K562 (cell line): ENCODE measurements at regions not wholly inside any gene's neighbourhood (a gene's known extent, or its start where the extent isn't known, plus 50 kb on each side); places are given as distances from the start of the nearest gene placed in this dataset.

Experiments
- ATAC-seq: fragments of 200-7000 bp; cut with Tn5 transposase; 3 replicates; pipeline ENCODE4 v1.9.1; 2020; ENCODE audit warnings: moderate library complexity
- BruUV-seq: library from RNA; stranded (reverse); fragments of 400-500 nt; replicated peaks from 2 replicates; lab custom pipeline; 2021; lab: Mats Ljungman, UMichigan
- CTCF ChIA-PET: fragments of 300-600 bp; formaldehyde crosslinking; extraction: SDS; loops from one replicate; lab custom pipeline; 2021; ENCODE audit warnings: low intra/inter-chr PET ratio; lab: Yijun Ruan, JAX
- POLR2A ChIA-PET: fragments of 300-600, 350-650 bp; sonication (Branson Sonifier 250); formaldehyde crosslinking; extraction: SDS; loops from one replicate; lab custom pipeline; 2021; ENCODE audit warnings: antibody characterized with exemption, inconsistent platforms; lab: Yijun Ruan, JAX
- DNase-seq, 4 experiments: peaks; one replicate each; pipeline versions ENCODE4 v3.0.0 to v3.0.0-alpha.2; 2011 to 2018; ENCODE audit warnings: low spot score in 3 of 4, mixed read lengths in 3 of 4; ENCODE audit errors: extremely low read depth in 1 of 4
- FAIRE-seq: peaks from 2 replicates; lab custom pipeline; 2011; peaks lifted over from hg19 to GRCh38; lab: Jason Lieb, UNC
- H2AFZ ChIP-seq: 2 replicates; pipeline ENCODE4 v1.6.0; 2011; ENCODE audit warnings: low read depth, low read length, control low read depth, inconsistent platforms
- H3K27ac ChIP-seq: fragments of 200-600 bp; 3 replicates; pipeline ENCODE4 v1.8.0; 2011; ENCODE audit warnings: low read depth, mild to moderate bottlenecking, control low read depth, inconsistent platforms, low read length, moderate library complexity, mixed read lengths; ENCODE audit errors: extremely low read depth
- H3K27me3 ChIP-seq, 2 experiments: fragments of 300-600 bp in 1 of 2; 2 replicates in 1 of 2; 3 replicates in 1 of 2; pipeline versions ENCODE4 v1.6.0 to v1.8.0; 2011; ENCODE audit warnings: inconsistent platforms in 2 of 2, low read length in 2 of 2, mild to moderate bottlenecking in 1 of 2, mixed read lengths in 1 of 2, moderate library complexity in 1 of 2; ENCODE audit not compliant: control insufficient read depth in 2 of 2, insufficient read depth in 2 of 2
- H3K36me3 ChIP-seq: fragments of 300-600 bp; 3 replicates; pipeline ENCODE4 v1.8.0; 2011; ENCODE audit warnings: mild to moderate bottlenecking, low read length, inconsistent platforms; ENCODE audit not compliant: control insufficient read depth, insufficient read depth
- H3K4me1 ChIP-seq, 2 experiments: fragments of 200-600 bp in 1 of 2; replicated peaks in 1 of 2; 2 replicates in 1 of 2; 3 replicates in 1 of 2; pipeline versions ENCODE4 v1.5.1 to v1.8.0; 2011; ENCODE audit warnings: inconsistent platforms in 2 of 2, low read length in 2 of 2, mild to moderate bottlenecking in 1 of 2, mixed read lengths in 1 of 2, moderate library complexity in 1 of 2; ENCODE audit not compliant: control insufficient read depth in 2 of 2, insufficient read depth in 2 of 2
- H3K4me2 ChIP-seq: 2 replicates; pipeline ENCODE4 v1.6.1; 2011; ENCODE audit warnings: low read length, control low read depth, inconsistent platforms, mixed read lengths; ENCODE audit not compliant: insufficient read depth
- H3K4me3 ChIP-seq: fragments of 200-600 bp; sonication (generic), shearing (Covaris generic); 2 replicates; pipeline ENCODE4 v1.5.1; 2016; ENCODE audit warnings: control low read depth, inconsistent platforms
- H3K79me2 ChIP-seq: fragments of 200-600 bp; 3 replicates; pipeline ENCODE4 v1.8.0; 2011; ENCODE audit warnings: low read length, inconsistent platforms; ENCODE audit not compliant: control insufficient read depth, insufficient read depth
- H3K9ac ChIP-seq, 2 experiments: 2 replicates each; pipeline versions ENCODE4 v1.6.0 to v1.6.1; 2011; ENCODE audit warnings: low read depth in 2 of 2, low read length in 2 of 2, control low read depth in 1 of 2, inconsistent platforms in 1 of 2, mild to moderate bottlenecking in 1 of 2, mixed read lengths in 1 of 2; ENCODE audit not compliant: insufficient read depth in 1 of 2
- H3K9me1 ChIP-seq: one replicate; pipeline ENCODE4 v1.6.0; 2011; ENCODE audit warnings: inconsistent platforms, mild to moderate bottlenecking, low read length, moderate library complexity; ENCODE audit not compliant: control insufficient read depth, insufficient read depth
- H3K9me3 ChIP-seq: replicated peaks from 2 replicates; pipeline ENCODE4 v1.5.1; 2011; ENCODE audit warnings: low read depth, low read length, inconsistent platforms; ENCODE audit not compliant: control insufficient read depth, insufficient read depth
- H4K20me1 ChIP-seq: replicated peaks from 2 replicates; pipeline ENCODE4 v1.6.1; 2011; ENCODE audit warnings: low read length, inconsistent platforms, mixed read lengths; ENCODE audit not compliant: control insufficient read depth, insufficient read depth
- WGBS: fragments of 100-300 bp; shearing (Covaris generic); methylation state at CpG from one replicate; pipeline ENCODE4 v1.1.6; 2016; ENCODE audit warnings: low coverage, mixed read lengths; ENCODE audit not compliant: insufficient coverage; ENCODE audit errors: missing lambda C conversion rate; 5-methylcytosine and 5-hydroxymethylcytosine counted together
- in situ Hi-C: fragments of 300-500 bp; cut with MboI; formaldehyde crosslinking; loops from 4 replicates; pipeline ENCODE4 v1.15.0; 2018; ENCODE audit warnings: inconsistent platforms, mixed read lengths
- intact Hi-C: fragments of 100-400 bp; cut with micrococcal nuclease; formaldehyde crosslinking; loops from 2 replicates; pipeline ENCODE4 v1.14.2; 2022
- TF ChIP-seq, protein P1 (sequence below), 2 experiments: fragments of 450-650 bp in 1 of 2; sonication (generic) in 1 of 2; formaldehyde crosslinking; conservative IDR thresholded peaks; 2 replicates each; pipeline versions ENCODE4 v1.4.0 to v1.8.1; 2020 to 2022; ENCODE audit warnings: mild to moderate bottlenecking in 1 of 2, missing genetic modification reagents in 1 of 2
- TF ChIP-seq, protein P2 (sequence below): fragments of 450-650 bp; IDR thresholded peaks from 2 replicates; pipeline ENCODE4 v1.6.1; 2016; ENCODE audit warnings: mild to moderate bottlenecking, moderate library complexity
- TF ChIP-seq, protein P3 (sequence below): IDR thresholded peaks from 3 replicates; pipeline ENCODE4 v1.6.1; 2011; ENCODE audit warnings: borderline replicate concordance, mild to moderate bottlenecking; ENCODE audit not compliant: insufficient read length, insufficient read depth

DNA sequence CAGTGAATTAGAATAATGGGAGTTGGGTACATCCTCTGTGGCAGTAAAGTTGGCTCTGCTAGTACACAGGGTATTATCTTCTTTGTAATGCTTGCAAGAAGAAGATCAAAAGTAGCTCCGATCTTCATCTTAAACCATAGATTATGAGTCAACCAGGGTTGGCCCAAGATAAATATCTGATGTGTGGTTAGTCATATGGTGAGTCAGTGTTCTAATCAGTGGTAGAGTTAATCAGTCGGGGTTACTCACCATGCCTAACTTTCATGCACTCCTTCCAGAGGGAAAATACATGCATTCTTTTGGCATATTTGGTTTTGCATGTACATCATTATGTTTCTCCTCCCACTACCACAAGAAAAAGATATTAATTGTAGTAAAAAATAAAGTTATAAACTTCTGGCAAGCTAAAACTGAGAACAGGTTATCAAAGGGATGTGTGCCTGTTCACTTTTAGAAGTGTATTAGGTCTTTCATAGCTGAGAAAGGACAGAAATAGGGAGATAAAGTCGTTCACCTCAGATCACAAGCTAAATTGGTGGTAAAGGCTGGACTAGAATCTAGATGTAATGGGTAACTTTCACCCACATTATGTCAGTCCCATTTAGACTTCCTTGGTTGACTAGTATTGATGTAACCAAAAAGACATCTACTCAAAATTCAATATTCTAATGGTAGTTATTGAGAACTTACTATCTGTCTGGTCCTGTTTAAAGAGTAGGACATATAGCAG, 684.4 kb downstream of the IRS1 start:
- H3K4me3 ChIP-seq, result no peak overlapping the region
- ATAC-seq (no peak), FAIRE-seq (no peak), DNase-seq (no peak)
- intact Hi-C loops, result no loop called here
- H3K4me2 ChIP-seq, result no peak overlapping the region
- H3K9ac ChIP-seq, result no peak overlapping the region
- H3K27ac ChIP-seq, result no peak overlapping the region
- no peaks in the 10 kb centered on the region for H3K27me3 ChIP-seq
- no TSS peak for BruUV-seq
- in situ Hi-C loops, result no loop called here
- H4K20me1 ChIP-seq, result no peaks in the 10 kb centered on the region
- no peaks in the 10 kb centered on the region for H3K9me3 ChIP-seq
- H3K79me2 ChIP-seq, result no peaks in the 10 kb centered on the region
- H3K9me1 ChIP-seq, result no peaks in the 10 kb centered on the region
- WGBS, result 4% methylated on average over 3 of the region's 3 CpGs
- POLR2A ChIA-PET, result no interaction called here
- no peaks in the 10 kb centered on the region for H3K4me1 ChIP-seq
- H2AFZ ChIP-seq, result no peak overlapping the region
- no peaks in the 10 kb centered on the region for H3K36me3 ChIP-seq
- CTCF ChIA-PET, result no interaction called here
- TF ChIP-seq, protein P1, sequence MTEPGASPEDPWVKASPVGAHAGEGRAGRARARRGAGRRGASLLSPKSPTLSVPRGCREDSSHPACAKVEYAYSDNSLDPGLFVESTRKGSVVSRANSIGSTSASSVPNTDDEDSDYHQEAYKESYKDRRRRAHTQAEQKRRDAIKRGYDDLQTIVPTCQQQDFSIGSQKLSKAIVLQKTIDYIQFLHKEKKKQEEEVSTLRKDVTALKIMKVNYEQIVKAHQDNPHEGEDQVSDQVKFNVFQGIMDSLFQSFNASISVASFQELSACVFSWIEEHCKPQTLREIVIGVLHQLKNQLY (CRISPR knock-in tag; conservative IDR thresholded peaks at IDR 0.05), result no peak
- TF ChIP-seq, protein P2, sequence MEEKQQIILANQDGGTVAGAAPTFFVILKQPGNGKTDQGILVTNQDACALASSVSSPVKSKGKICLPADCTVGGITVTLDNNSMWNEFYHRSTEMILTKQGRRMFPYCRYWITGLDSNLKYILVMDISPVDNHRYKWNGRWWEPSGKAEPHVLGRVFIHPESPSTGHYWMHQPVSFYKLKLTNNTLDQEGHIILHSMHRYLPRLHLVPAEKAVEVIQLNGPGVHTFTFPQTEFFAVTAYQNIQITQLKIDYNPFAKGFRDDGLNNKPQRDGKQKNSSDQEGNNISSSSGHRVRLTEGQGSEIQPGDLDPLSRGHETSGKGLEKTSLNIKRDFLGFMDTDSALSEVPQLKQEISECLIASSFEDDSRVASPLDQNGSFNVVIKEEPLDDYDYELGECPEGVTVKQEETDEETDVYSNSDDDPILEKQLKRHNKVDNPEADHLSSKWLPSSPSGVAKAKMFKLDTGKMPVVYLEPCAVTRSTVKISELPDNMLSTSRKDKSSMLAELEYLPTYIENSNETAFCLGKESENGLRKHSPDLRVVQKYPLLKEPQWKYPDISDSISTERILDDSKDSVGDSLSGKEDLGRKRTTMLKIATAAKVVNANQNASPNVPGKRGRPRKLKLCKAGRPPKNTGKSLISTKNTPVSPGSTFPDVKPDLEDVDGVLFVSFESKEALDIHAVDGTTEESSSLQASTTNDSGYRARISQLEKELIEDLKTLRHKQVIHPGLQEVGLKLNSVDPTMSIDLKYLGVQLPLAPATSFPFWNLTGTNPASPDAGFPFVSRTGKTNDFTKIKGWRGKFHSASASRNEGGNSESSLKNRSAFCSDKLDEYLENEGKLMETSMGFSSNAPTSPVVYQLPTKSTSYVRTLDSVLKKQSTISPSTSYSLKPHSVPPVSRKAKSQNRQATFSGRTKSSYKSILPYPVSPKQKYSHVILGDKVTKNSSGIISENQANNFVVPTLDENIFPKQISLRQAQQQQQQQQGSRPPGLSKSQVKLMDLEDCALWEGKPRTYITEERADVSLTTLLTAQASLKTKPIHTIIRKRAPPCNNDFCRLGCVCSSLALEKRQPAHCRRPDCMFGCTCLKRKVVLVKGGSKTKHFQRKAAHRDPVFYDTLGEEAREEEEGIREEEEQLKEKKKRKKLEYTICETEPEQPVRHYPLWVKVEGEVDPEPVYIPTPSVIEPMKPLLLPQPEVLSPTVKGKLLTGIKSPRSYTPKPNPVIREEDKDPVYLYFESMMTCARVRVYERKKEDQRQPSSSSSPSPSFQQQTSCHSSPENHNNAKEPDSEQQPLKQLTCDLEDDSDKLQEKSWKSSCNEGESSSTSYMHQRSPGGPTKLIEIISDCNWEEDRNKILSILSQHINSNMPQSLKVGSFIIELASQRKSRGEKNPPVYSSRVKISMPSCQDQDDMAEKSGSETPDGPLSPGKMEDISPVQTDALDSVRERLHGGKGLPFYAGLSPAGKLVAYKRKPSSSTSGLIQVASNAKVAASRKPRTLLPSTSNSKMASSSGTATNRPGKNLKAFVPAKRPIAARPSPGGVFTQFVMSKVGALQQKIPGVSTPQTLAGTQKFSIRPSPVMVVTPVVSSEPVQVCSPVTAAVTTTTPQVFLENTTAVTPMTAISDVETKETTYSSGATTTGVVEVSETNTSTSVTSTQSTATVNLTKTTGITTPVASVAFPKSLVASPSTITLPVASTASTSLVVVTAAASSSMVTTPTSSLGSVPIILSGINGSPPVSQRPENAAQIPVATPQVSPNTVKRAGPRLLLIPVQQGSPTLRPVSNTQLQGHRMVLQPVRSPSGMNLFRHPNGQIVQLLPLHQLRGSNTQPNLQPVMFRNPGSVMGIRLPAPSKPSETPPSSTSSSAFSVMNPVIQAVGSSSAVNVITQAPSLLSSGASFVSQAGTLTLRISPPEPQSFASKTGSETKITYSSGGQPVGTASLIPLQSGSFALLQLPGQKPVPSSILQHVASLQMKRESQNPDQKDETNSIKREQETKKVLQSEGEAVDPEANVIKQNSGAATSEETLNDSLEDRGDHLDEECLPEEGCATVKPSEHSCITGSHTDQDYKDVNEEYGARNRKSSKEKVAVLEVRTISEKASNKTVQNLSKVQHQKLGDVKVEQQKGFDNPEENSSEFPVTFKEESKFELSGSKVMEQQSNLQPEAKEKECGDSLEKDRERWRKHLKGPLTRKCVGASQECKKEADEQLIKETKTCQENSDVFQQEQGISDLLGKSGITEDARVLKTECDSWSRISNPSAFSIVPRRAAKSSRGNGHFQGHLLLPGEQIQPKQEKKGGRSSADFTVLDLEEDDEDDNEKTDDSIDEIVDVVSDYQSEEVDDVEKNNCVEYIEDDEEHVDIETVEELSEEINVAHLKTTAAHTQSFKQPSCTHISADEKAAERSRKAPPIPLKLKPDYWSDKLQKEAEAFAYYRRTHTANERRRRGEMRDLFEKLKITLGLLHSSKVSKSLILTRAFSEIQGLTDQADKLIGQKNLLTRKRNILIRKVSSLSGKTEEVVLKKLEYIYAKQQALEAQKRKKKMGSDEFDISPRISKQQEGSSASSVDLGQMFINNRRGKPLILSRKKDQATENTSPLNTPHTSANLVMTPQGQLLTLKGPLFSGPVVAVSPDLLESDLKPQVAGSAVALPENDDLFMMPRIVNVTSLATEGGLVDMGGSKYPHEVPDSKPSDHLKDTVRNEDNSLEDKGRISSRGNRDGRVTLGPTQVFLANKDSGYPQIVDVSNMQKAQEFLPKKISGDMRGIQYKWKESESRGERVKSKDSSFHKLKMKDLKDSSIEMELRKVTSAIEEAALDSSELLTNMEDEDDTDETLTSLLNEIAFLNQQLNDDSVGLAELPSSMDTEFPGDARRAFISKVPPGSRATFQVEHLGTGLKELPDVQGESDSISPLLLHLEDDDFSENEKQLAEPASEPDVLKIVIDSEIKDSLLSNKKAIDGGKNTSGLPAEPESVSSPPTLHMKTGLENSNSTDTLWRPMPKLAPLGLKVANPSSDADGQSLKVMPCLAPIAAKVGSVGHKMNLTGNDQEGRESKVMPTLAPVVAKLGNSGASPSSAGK, result no peak
- TF ChIP-seq, protein P3, sequence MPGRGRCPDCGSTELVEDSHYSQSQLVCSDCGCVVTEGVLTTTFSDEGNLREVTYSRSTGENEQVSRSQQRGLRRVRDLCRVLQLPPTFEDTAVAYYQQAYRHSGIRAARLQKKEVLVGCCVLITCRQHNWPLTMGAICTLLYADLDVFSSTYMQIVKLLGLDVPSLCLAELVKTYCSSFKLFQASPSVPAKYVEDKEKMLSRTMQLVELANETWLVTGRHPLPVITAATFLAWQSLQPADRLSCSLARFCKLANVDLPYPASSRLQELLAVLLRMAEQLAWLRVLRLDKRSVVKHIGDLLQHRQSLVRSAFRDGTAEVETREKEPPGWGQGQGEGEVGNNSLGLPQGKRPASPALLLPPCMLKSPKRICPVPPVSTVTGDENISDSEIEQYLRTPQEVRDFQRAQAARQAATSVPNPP, result no peak
